ENCODE measurements at regions not wholly inside any gene's neighbourhood (a gene's known extent, or its start where the extent isn't known, plus 50 kb on each side); places are given as distances from the start of the nearest gene placed in this dataset.

DNA sequence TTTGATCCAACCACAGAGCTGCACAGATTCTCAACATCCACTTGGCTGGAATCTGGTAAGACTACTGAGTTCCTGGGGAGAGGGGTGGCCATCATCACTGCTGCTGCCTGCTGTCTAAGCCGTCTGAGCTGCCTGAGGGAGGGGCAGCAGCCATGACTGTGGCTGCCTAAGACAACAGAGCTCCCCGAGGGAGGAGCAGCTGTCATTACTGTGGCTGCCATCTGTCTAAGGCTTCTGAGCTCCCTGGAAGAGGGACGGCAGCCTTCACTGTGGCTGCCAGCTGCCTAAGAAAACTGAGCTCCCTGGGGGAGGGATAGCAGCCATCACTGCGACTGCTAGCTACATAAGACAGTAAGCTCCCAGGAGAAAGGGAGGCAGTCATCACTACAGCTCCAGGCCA, 584.4 kb downstream of the NR4A2 start:
- no peak for DNase-seq

DNA sequence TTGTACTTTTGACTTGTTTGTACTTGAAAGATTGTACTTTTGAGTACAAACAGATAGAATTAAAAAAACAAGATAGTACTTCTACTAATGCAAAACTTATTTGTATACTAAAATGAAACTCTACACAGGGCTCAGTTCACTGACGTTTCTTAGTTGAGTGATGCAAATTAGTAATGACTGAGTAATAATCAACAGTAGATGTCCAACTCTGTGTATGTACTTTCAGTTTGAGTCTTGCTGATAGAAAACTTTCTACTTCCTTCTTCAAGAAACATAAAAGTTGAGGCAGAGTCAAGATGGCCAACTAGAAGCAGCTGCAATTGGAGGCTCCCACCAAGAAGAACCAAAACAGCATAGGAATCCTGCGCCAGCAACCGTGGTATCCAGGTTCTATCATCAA, 585.0 kb downstream of the NR4A2 start:
- DNase-seq, result no peak

- DNase-seq, result peak; percentile 72
Observed at GRCh38 chr2:155733091-155733853, 599.2 kb downstream of the NR4A2 start.

DNA sequence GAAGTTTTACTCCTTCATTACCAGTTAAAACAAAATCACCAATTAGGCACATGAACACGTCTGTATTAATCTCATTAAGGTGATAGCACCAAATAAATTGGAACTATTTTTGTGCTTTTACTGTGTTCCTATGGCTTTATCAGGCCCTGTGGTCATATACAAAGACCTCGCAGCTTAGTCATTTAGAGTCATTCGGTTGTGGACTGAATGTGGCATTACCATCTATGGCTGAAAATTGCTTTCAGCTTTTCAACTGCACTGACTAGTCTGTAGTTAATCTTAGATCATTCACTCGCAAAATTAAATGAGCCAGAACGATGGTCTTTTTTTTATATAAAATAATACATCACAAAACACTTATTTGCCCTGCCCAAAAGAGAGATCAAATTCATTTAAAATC, 601.7 kb downstream of the NR4A2 start:
- no peak for DNase-seq

GRCh38 chr2:155727187-155727895, 605.2 kb downstream of the NR4A2 start:
- DNase-seq, result no peak

GRCh38 chr2:155722290-155722689, 610.2 kb downstream of the NR4A2 start:
- no peak for DNase-seq

GRCh38 chr2:155715705-155716104, 616.8 kb downstream of the NR4A2 start:
- no peak for DNase-seq

DNA sequence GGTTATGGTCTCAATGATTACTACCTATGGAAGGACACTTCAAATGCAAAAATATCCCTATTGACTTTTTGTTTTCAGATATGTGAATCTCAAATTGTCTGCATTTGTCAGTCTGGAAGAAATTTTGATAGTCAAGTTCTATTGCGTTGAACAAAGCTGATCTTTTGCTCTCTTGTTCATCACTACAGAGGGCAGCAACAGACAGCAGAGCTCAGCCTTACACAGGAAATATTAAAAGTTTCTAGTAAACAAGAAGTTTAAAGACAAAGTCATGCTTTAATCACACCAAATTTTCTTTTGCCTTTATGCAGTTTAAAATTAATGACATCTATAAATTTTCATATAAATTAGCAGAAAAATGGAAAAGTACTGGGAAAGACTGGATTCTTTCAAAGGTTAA, 617.5 kb downstream of the NR4A2 start:
- DNase-seq, result no peak

DNA sequence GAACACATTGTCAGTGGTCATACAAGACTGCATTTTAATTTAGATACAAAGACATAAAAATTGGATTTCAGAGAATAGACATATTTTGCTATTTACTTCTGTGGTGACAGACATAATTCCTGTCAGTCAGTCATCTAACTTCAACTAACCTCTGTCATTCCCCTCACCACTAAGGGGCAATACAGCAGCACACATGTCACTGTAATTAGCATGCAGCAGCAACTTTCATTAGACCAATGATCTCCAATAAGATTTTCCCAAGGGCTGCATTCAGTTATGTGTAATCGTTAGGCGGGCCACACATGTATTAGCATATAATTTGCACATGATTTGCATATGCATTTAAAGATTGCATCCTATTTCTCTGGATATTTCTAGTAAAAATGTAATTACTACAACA, 624.5 kb downstream of the NR4A2 start:
- DNase-seq, result peak; percentile 9

DNA sequence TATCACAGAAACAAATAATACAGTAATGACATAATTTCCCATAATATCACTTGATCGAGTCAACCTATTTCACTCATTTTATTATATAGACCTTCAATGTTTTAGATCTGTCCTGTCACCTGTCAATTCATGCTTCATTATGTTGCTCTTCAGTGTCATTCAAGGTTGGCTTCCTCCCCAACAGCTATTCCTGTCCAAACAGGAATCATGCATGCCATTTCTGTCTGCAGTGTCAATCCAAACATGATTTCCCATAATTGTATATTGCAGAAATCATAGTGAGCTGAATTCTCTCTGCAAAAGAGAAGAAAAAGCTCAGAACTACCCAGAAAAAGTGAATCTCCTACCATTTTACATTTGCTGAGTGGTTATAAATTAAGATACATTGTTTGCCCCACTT, 628.6 kb downstream of the NR4A2 start:
- peak; percentile 18 for DNase-seq

- no peak for DNase-seq
Observed at GRCh38 chr2:155703048-155703447, 629.5 kb downstream of the NR4A2 start.

- DNase-seq, result no peak
Observed at GRCh38 chr2:155701721-155702120, 630.8 kb downstream of the NR4A2 start.

- DNase-seq, result no peak
Observed at GRCh38 chr2:155696571-155696970, 636.0 kb downstream of the NR4A2 start.

DNA sequence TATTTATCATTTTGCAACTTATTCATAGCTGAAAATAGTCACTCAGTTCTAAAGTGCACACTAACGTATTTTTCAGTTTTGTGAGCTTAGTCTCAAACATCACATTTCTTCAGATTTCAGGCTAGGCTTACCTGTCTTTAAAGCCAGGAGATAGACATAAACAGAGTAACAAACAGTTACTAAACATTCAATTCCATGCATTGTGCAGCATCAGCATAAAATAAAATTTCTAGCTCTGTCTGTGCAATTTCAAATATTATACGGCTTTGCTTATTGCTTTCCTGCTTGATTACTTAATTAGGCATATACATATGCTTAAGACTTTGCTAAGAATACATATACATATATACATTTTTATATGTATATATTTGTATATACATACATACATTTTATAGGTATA, 637.0 kb downstream of the NR4A2 start:
- DNase-seq, result no peak

DNA sequence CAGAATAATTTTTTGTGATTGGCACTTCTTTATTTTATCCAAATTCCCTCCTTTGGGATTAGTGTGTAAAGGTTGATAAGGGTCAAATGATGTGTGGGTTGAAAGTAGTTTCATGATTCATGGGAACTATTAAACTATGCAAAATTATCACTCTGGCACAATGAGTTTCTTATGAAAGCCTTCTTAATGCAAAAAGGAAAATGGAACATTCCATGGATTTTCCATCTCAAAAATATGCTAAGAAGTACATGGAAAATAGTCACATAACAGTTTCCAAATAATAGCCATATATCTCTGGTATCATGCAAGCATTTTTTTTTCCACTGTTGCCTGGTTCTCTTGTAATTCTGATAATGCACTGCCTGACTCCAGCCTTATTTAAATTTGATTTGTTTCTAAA, 639.7 kb downstream of the NR4A2 start:
- no peak for DNase-seq

- no peak for DNase-seq
Observed at GRCh38 chr2:155692106-155692505, 640.4 kb downstream of the NR4A2 start.

- no peak for DNase-seq
Observed at GRCh38 chr2:155690785-155691184, 641.7 kb downstream of the NR4A2 start.

DNA sequence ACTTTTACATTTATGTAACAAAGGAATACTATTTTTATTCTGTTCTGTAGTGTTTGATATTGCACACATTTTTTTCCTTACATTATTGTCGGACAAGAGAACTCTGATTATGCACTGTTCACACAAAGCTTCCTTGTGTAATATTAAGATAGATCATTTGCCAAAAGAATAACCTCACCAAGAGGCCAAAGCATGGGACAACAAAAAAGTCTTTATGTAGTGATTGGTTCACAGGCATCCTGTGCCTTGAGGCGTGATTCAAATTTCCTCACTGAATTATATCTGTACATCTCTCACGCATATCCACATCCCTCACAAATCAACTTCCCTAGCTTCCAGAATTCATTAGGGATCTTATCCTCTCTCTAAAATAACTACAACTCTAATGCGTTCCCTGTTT, 642.7 kb downstream of the NR4A2 start:
- DNase-seq, result no peak

- DNase-seq, result no peak
Observed at GRCh38 chr2:155687181-155687580, 645.3 kb downstream of the NR4A2 start.

DNA sequence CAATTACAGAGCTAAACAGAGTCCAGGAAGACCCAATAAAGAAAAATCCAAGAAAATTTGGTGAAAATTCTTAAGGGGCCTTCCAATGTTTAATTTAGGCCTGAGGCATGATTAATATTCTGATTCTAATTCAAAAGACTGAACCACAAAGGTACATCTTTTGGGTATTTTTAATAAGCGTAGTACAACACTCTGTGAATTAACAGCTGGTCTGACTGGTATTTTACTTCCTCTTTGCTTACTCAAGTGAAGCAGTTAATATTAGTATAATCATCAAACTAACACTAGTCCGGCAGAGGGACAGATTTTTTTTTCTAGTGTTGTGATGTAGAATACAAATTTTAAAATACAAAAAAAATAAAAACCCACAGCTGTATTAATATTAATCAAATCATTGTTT, 652.9 kb downstream of the NR4A2 start:
- peak; percentile 47 for DNase-seq

DNA sequence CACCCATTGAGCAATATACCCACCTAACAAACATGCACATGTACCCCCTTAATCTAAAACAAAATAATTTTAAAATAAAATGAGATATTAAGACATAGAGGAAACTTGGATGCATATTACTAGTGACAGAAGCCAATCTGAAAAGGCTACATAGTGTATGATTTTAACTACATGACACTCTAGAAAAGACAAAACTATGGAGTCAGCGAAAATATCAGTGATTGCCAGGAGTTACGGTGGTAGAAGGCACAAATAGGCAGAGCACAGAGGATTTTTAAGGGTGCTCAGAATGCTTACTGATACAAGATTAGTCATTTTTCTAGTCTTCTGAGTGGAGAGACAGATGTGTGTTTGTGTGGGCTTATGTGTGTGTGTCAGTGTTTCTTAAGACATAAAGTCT, 656.6 kb downstream of the NR4A2 start:
- no peak for DNase-seq

- DNase-seq, result no peak
Observed at GRCh38 chr2:155665704-155666103, 666.8 kb downstream of the NR4A2 start.

DNA sequence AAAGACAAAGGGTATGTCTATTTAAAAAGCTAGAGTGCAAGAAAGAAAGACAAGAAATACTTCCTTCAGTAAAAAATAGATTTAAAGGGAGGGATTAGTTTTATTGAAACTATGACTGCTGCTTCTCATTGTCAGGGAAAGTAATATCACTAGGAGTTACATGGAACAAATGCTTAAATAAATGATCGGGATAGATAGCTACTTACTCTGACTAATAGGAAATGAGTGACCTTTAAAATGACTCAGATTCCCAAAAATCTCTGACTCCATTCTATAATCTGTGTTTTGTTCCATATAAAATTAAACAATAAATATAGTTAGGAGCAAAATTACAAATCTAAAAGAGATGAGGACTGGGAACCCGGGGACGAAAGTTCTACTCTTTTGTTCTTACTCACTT, 669.3 kb downstream of the NR4A2 start:
- no peak for DNase-seq

DNA sequence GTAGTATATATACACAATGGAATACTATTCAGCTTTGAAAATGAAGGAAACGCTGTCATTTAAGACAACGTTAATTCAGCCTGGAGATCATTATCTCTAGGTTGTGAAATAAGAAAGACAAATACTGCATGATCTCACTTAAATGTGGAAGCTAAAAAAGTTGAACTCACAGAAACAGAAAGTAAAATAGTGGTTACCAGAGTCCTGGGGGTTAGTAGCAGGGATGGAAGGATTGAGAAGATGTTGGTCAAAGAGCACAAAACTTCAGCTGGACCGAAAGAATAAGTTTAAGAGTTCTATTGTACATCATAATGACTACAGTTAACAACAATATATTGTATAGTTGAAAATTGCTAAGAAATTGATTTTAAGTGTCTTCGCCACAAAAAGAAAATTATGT, 670.3 kb downstream of the NR4A2 start:
- DNase-seq, result no peak

DNA sequence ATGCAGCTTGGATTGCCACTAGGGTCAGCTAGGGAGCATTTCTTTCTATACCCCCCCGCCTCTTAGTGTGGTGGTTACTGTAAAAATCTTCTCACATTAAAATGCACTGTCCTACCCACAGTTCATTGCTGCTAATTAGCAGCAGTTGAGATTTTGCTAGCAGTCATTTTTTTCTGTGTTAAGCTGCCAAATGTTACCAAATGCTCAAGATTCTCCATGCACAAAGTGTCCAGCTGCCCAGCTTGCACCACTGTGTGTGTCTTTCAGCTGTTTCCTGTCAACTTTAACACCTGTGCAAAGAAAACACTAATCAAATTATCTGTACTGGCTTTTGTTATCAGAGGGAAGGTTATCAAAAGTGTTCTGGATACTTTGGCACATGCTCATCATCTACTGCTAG, 679.3 kb downstream of the NR4A2 start:
- DNase-seq, result peak; percentile 51

All from DMS53 (cell line).